CD14-positive monocyte (primary cell): ENCODE measurements at regions not wholly inside any gene's neighbourhood (a gene's known extent, or its start where the extent isn't known, plus 50 kb on each side); places are given as distances from the start of the nearest gene placed in this dataset.
"Not testable (repeated sequence)": the region's sequence is repeated elsewhere in the genome, so short reads cannot be mapped to it uniquely, and the experiment has no call there.

ENCODE experiments used
- DNase-seq, 3 donors: peaks; one replicate each; pipeline ENCODE4 v3.0.0-alpha.2; 2011 to 2022
- H2AFZ ChIP-seq: 2 replicates; pipeline ENCODE4 v1.6.0; 2012; ENCODE audit warnings: mild to moderate bottlenecking, low read depth, low read length, inconsistent platforms; ENCODE audit not compliant: insufficient read depth, poor library complexity, severe bottlenecking
- H3K27ac ChIP-seq, 2 donors: 1 replicate in 1 of 2; 2 replicates in 1 of 2; pipeline ENCODE4 v1.5.1; 2012 to 2013; ENCODE audit warnings: low read length in 2 of 2, control low read depth in 1 of 2, inconsistent platforms in 1 of 2, low read depth in 1 of 2, mild to moderate bottlenecking in 1 of 2
- H3K27me3 ChIP-seq, 2 donors: one replicate each; pipeline versions ENCODE4 v1.6.0 to v1.6.1; 2011 to 2013; ENCODE audit warnings: low read length in 2 of 2; ENCODE audit not compliant: control insufficient read depth in 2 of 2, insufficient read depth in 2 of 2
- H3K36me3 ChIP-seq, 2 donors: replicated peaks in 1 of 2; 1 replicate in 1 of 2; 2 replicates in 1 of 2; pipeline versions ENCODE4 v1.5.1 to v1.6.1; 2012 to 2013; ENCODE audit warnings: low read length in 2 of 2, control low read depth in 1 of 2, inconsistent platforms in 1 of 2, mild to moderate bottlenecking in 1 of 2; ENCODE audit not compliant: insufficient read depth in 2 of 2, control insufficient read depth in 1 of 2
- H3K4me1 ChIP-seq, 2 donors: 1 replicate in 1 of 2; 2 replicates in 1 of 2; pipeline versions ENCODE4 v1.5.1 to v1.6.1; 2012 to 2013; ENCODE audit warnings: low read length in 2 of 2, control low read depth in 1 of 2, inconsistent platforms in 1 of 2, mild to moderate bottlenecking in 1 of 2, moderate library complexity in 1 of 2; ENCODE audit not compliant: insufficient read depth in 2 of 2, control insufficient read depth in 1 of 2
- H3K4me2 ChIP-seq: replicated peaks from 2 replicates; pipeline ENCODE3; 2012; ENCODE audit warnings: low read length, moderate library complexity, mild to moderate bottlenecking; ENCODE audit not compliant: poor library complexity, severe bottlenecking; ENCODE audit errors: extremely low read depth
- H3K4me3 ChIP-seq, 3 experiments: fragments of 200-600 bp in 1 of 3; sonication (generic) in 1 of 3; replicated peaks in 1 of 3; 1 replicate in 2 of 3; 2 replicates in 1 of 3; pipeline ENCODE4 v1.5.1; 2011 to 2013; ENCODE audit warnings: low read length in 3 of 3, mild to moderate bottlenecking in 3 of 3, control low read depth in 2 of 3, low read depth in 2 of 3, inconsistent platforms in 1 of 3, moderate library complexity in 1 of 3
- H3K79me2 ChIP-seq: 2 replicates; pipeline ENCODE4 v1.6.0; 2012; ENCODE audit warnings: mild to moderate bottlenecking, control low read depth, inconsistent platforms, low read length, moderate library complexity; ENCODE audit not compliant: insufficient read depth
- H3K9ac ChIP-seq: 2 replicates; pipeline ENCODE4 v1.6.0; 2017; ENCODE audit warnings: low read length, mild to moderate bottlenecking; ENCODE audit not compliant: insufficient read depth, poor library complexity, severe bottlenecking
- H3K9me3 ChIP-seq, 2 donors: replicated peaks in 1 of 2; 1 replicate in 1 of 2; 2 replicates in 1 of 2; pipeline versions ENCODE4 v1.5.1 to v1.6.1; 2012 to 2013; ENCODE audit warnings: low read length in 2 of 2, control low read depth in 1 of 2; ENCODE audit not compliant: control insufficient read depth in 1 of 2, insufficient read depth in 1 of 2
- H4K20me1 ChIP-seq: 2 replicates; pipeline ENCODE4 v1.6.0; 2012; ENCODE audit warnings: mild to moderate bottlenecking, low read length, control low read depth, moderate library complexity; ENCODE audit not compliant: insufficient read depth
- H3K27ac Mint-ChIP-seq, 7 donors: one replicate each; pipeline ENCODE4 v1.8.0; 2020; ENCODE audit warnings: mild to moderate bottlenecking in 7 of 7, mixed read lengths in 7 of 7, moderate library complexity in 6 of 7, inconsistent platforms in 2 of 7
- H3K27me3 Mint-ChIP-seq, 3 donors: one replicate each; pipeline ENCODE4 v1.8.0; 2021 to 2022; ENCODE audit warnings: low read depth in 3 of 3, mild to moderate bottlenecking in 3 of 3, mixed read lengths in 3 of 3, moderate library complexity in 3 of 3, inconsistent platforms in 1 of 3
- H3K36me3 Mint-ChIP-seq, 2 donors: one replicate each; pipeline ENCODE4 v1.8.0; 2020; ENCODE audit warnings: mixed read lengths in 2 of 2, inconsistent platforms in 1 of 2, mild to moderate bottlenecking in 1 of 2
- H3K4me1 Mint-ChIP-seq: one replicate; pipeline ENCODE4 v1.8.0; 2020; ENCODE audit warnings: mild to moderate bottlenecking, mixed read lengths
- H3K4me3 Mint-ChIP-seq, 2 donors: one replicate each; pipeline ENCODE4 v1.8.0; 2020; ENCODE audit warnings: mild to moderate bottlenecking in 2 of 2, mixed read lengths in 2 of 2, moderate library complexity in 1 of 2
- H3K9me3 Mint-ChIP-seq, 7 donors: one replicate each; pipeline ENCODE4 v1.8.0; 2020 to 2022; ENCODE audit warnings: mixed read lengths in 7 of 7, mild to moderate bottlenecking in 6 of 7, moderate library complexity in 6 of 7, inconsistent platforms in 2 of 7
- CTCF ChIP-seq: fragments of 200-600 bp; IDR thresholded peaks from one replicate; pipeline ENCODE4 v1.8.0; 2022; ENCODE audit warnings: antibody characterized with exemption, mild to moderate bottlenecking
- WGBS: methylation state at CpG from one replicate; pipeline ENCODE4 v1.1.5; 2013; ENCODE audit warnings: missing lambda C conversion rate; ENCODE audit not compliant: insufficient coverage; 5-methylcytosine and 5-hydroxymethylcytosine counted together
- intact Hi-C, 2 donors: fragments of 100-400 bp; cut with micrococcal nuclease; formaldehyde crosslinking; loops; one replicate each; pipeline versions ENCODE4 v1.15.0 to v1.15.1; 2023

- no peaks in the 10 kb centered on the region for H4K20me1 ChIP-seq
- DNase-seq: no peak
- no peak overlapping the region for H3K9ac ChIP-seq
- intact Hi-C loops: no loop called here
- no peak overlapping the region for H2AFZ ChIP-seq
- no peak overlapping the region for H3K27ac ChIP-seq
- Mint-ChIP-seq H3K4me3 (no peak overlapping the region), H3K36me3 (no peaks in the 10 kb centered on the region), H3K4me1 (no peaks in the 10 kb centered on the region), H3K27ac (no peak overlapping the region), H3K27me3 (peaks cover 0 to 1% (median 1%) of the 10 kb centered on the region in 3 donors), H3K9me3 (peaks cover 0 to 9% (median 3%) of the 10 kb centered on the region in 7 donors)
- H3K4me2 ChIP-seq: no peak overlapping the region
- no peak overlapping the region for H3K4me3 ChIP-seq
- no peaks in the 10 kb centered on the region for H3K36me3 ChIP-seq
- no peaks in the 10 kb centered on the region for H3K27me3 ChIP-seq
- WGBS: 100% methylated on average over 1 of the region's 2 CpGs
- no peaks in the 10 kb centered on the region for H3K79me2 ChIP-seq
- no peaks in the 10 kb centered on the region for H3K9me3 ChIP-seq
- no peaks in the 10 kb centered on the region for H3K4me1 ChIP-seq
- TF ChIP-seq CTCF: no peak
Observed at GRCh38 chr6:48505621-48506020, 394.6 kb upstream of the PTCHD4 start.

- DNase-seq, H3K9me3 Mint-ChIP-seq, H2AFZ ChIP-seq, H3K27ac ChIP-seq, H3K4me1 Mint-ChIP-seq, intact Hi-C loops, H3K36me3 ChIP-seq, H3K4me2 ChIP-seq, H3K27ac Mint-ChIP-seq, H3K27me3 Mint-ChIP-seq, H3K4me1 ChIP-seq, H3K27me3 ChIP-seq, H3K36me3 Mint-ChIP-seq, H3K9ac ChIP-seq, H3K9me3 ChIP-seq, H3K79me2 ChIP-seq, H4K20me1 ChIP-seq, H3K4me3 Mint-ChIP-seq, H3K4me3 ChIP-seq: not testable (repeated sequence)
- no CpG with 5 or more reads among the region's 2 CpGs for WGBS
Observed at GRCh38 chr6:48493432-48493831, 382.4 kb upstream of the PTCHD4 start.
